Epithelial cell of esophagus (primary cell): ENCODE measurements at regions not wholly inside any gene's neighbourhood (a gene's known extent, or its start where the extent isn't known, plus 50 kb on each side); places are given as distances from the start of the nearest gene placed in this dataset.
"Not testable (repeated sequence)": the region's sequence is repeated elsewhere in the genome, so short reads cannot be mapped to it uniquely, and the experiment has no call there.

Experiments used
- DNase-seq: peaks from one replicate; pipeline ENCODE4 v3.0.0; 2010; ENCODE audit warnings: low read depth
- H3K4me3 ChIP-seq: 2 replicates; pipeline ENCODE4 v1.5.1; 2011; ENCODE audit warnings: mild to moderate bottlenecking, low read length, control low read depth
- CTCF ChIP-seq: IDR thresholded peaks from 2 replicates; pipeline ENCODE4 v1.5.1; 2011; ENCODE audit warnings: low read depth, mild to moderate bottlenecking, low read length, control low read depth, inconsistent platforms; ENCODE audit not compliant: insufficient read depth; ENCODE audit errors: missing control alignments

- no peak for TF ChIP-seq CTCF
- no peak overlapping the region for H3K4me3 ChIP-seq
- no peak for DNase-seq
Observed at GRCh38 chr10:8852546-8852945, 798.1 kb downstream of the GATA3 start.

GRCh38 chr10:8853048-8853447 lies 798.6 kb downstream of the GATA3 start:
- no peak for DNase-seq
- H3K4me3 ChIP-seq = no peak overlapping the region
- TF ChIP-seq CTCF = no peak

- DNase-seq, H3K4me3 ChIP-seq: not testable (repeated sequence)
Observed at GRCh38 chr10:8868924-8869323, 814.4 kb downstream of the GATA3 start.

- peak; percentile 61 for DNase-seq
- no peak overlapping the region for H3K4me3 ChIP-seq
- peak; percentile 51 for TF ChIP-seq CTCF
Observed at GRCh38 chr10:8873310-8873709, 818.8 kb downstream of the GATA3 start.

- H3K4me3 ChIP-seq = no peak overlapping the region
- TF ChIP-seq CTCF = no peak
- no peak for DNase-seq
Observed at GRCh38 chr10:8874268-8874667, 819.8 kb downstream of the GATA3 start.

GRCh38 chr10:8874972-8875371 lies 820.5 kb downstream of the GATA3 start:
- peak; percentile 83 for DNase-seq
- no peak overlapping the region for H3K4me3 ChIP-seq
- no peak for TF ChIP-seq CTCF

- no peak overlapping the region for H3K4me3 ChIP-seq
- peak; percentile 57 for DNase-seq
- no peak for TF ChIP-seq CTCF
Observed at GRCh38 chr10:8876171-8876570, 821.7 kb downstream of the GATA3 start.

GRCh38 chr10:8889538-8889937 lies 835.0 kb downstream of the GATA3 start:
- DNase-seq = no peak
- no peak for TF ChIP-seq CTCF
- H3K4me3 ChIP-seq = no peak overlapping the region
